SH-SY5Y (cell line): ENCODE measurements at regions not wholly inside any gene's neighbourhood (a gene's known extent, or its start where the extent isn't known, plus 50 kb on each side); places are given as distances from the start of the nearest gene placed in this dataset.

Experiments used
- GATA2 ChIP-seq: IDR thresholded peaks from 2 replicates; pipeline ENCODE4 v1.6.1; 2011; ENCODE audit warnings: mild to moderate bottlenecking, low read depth, low read length
- GATA3 ChIP-seq: IDR thresholded peaks from 2 replicates; pipeline ENCODE4 v1.6.1; 2011; ENCODE audit warnings: low read depth, mild to moderate bottlenecking, low read length, moderate library complexity

GRCh38 chr6:27553123-27553904 lies 80.4 kb upstream of the ZNF184 start:
- TF ChIP-seq GATA3 (no peak), GATA2 (no peak)

GRCh38 chr6:27551607-27552006 lies 78.7 kb upstream of the ZNF184 start:
- TF ChIP-seq GATA3, result no peak
- no peak for TF ChIP-seq GATA2

- TF ChIP-seq GATA3 (no peak), GATA2 (no peak)
These were observed 77.8 kb upstream of the ZNF184 start for GRCh38 chr6:27550692-27551091.

DNA sequence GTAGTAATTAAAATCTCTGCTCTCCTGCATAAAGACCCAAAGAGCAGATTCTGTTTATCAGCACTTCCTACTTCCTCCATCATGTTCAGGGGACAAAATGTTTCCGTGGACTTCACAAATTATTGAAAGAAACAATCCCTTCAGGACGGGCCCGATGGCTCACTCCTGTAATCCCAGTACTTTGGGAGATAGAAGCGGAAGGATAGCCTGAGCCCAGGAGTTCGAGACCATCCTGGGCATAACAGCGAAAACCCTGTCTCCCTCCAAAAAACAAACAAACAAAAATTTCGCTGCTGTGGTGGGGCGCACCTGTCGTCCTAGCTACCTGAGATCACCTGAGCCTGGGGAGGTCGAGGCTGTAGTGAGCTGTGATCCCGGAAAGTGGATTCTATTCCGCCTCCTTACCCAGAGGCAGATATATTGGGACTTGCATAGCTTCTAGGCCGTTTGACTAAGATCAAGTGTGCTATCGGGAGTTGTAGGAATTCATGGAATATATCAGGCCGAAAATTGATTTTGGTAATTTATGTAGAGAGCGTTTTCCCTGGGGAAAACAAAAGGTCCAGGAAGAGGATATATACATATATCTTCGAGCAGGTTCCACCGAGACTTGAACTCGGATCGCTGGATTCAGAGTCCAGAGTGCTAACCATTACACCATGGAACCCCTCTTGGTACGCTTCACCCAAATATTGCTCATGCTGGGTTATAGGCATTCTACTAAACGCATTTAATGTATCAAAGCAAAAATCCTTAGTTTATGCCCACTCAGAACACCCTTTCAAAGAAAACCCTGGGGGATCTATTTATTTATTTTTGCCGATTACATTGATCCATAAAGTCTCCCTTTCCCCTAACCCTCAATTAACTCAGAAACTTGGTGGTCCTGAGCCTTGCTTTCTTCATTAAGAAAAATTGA lies 74.5 kb upstream of the ZNF184 start:
- TF ChIP-seq GATA3 (no peak), GATA2 (no peak)

GRCh38 chr6:27546522-27546921 lies 73.6 kb upstream of the ZNF184 start:
- TF ChIP-seq GATA2 (no peak), GATA3 (no peak)

DNA sequence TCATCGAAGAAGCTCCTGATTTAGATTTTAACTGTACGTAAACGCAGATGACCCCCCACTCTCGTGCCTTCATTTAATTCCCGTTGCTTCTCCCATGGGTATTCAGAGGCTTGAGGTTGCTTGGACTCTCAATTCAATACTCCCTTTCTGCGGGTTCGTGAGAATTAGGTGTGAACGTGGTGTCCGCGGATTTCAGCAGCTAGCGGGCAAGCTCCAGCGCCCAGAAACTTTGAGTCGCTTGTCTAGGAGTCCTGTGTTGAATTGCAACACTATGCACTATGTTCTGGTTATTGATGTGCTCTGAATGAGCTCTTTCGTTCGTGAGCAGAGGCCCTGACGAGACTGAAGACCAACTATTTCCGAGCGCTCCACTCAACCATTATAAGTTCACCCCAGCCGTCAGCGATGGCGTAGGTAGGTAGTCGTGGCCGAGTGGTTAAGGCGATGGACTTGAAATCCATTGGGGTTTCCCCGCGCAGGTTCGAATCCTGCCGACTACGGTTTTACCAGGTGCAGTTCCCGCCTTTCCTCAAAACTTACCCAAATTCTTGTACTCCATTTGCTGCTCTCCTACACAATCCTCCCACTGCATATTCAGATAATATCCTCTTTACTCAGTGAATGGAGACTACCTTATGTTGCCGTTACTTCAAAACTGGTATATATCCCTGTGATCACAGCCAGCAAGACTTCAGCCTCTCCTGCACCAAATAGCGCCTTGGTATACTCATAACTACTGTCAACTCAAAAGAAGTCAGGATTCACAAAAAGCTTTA lies 72.6 kb upstream of the ZNF184 start:
- TF ChIP-seq GATA3, result no peak
- no peak for TF ChIP-seq GATA2

DNA sequence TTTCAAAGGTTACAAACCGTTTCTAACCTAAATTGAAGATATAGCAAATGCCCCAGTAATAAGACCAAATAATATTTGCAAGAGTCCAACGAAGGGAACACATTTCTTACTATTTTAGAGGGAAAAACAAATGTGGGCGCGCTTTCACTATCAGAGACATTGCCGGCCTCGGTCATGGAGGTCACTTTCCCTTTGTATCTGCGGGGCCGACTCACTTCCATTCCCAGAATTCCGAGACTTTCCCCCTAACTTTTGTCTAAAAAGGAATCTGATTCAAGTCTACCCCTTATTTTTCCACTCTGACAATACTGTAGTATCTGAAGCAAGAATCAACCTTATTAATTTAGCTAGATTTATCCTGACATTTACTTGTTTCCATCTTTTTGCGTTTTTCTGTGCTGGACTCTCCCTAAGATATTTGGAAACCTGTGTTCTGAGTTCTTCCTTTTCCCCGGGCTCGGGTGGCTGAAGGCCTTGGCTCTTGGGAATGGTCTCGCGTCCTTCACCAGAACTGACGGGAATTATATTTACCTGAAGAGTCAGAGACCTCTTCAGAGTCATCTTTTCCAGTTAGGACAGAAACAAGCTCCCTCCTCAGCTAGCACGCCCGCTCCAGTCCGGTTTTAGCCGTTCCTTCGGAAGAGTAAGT lies 71.8 kb upstream of the ZNF184 start:
- TF ChIP-seq GATA2 (no peak), GATA3 (no peak)

DNA sequence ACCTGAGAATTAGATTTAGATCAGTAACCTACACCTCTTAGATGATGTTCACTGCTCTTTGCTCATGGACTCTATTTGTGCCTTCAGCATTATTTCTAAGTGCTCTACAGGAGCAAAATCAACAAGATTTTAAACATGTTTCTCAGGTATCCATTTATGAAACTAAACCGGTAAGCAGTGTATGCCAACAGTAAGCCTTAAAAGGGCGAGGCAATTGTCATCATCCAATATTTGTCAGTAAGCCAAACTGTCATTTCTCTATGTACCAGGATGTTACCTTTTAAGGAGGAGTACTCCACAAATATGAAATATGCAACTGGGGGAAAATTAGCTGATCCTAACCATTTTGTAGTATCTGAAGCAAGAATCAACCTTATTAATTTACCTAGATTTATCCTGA lies 69.6 kb upstream of the ZNF184 start:
- TF ChIP-seq GATA2 (no peak), GATA3 (no peak)

- TF ChIP-seq GATA2 (no peak), GATA3 (no peak)
These were observed 69.0 kb upstream of the ZNF184 start for GRCh38 chr6:27541933-27542297.

- no peak for TF ChIP-seq GATA3
- no peak for TF ChIP-seq GATA2
These were observed 68.5 kb upstream of the ZNF184 start for GRCh38 chr6:27541212-27541932.

DNA sequence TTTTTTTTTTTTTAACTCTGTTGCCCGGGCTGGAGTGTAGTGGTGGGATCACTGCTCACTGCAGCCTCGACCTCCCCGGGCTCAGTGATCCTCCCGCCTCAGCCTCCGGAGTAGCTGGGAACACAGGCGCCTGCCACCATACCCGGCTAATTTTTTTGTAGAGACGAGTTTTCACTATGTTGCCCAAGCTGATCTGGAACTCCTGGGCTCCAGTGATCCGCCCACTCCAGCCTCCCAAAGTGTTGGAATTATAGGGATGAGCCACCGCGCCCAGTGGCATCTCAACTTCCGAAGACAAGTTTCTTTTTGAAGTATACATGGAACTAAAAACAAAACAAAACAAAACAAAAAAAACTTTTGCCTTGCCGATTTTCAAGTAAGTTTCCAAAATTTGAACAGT lies 66.6 kb upstream of the ZNF184 start:
- TF ChIP-seq GATA3 (no peak), GATA2 (no peak)

DNA sequence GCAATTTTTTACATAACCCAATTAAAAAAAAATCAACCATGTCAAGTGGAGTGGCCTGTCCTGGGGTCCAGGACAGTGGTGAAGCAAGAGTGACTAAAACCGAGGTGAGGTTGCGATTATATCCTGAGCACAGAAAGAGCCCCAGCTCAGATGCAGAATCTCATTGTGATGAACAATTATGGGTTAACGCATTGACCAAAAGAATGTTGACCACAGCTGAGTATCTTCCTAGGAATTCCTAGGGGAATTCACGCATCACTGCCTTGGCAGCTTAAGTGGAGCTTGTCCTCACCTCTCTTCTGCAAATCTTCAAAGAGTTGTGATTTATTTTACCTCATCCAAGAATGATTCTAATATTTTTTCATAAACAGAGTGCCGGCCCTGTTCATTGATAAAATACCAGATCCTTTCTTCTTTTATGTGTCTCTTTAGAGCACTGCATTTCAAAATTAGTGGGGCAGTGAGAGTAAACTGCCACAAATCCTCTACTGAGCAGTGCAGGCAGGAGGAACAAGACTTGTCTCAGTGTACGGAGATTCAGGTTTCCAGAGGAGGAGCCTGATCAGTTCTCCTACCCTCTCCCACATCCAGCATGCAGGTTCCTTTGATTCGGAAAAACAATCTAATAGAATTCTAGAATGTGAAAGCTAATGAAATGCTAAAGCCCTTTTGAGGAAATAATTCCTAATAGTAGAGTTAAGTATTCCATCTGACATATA lies 60.1 kb upstream of the ZNF184 start:
- no peak for TF ChIP-seq GATA2
- no peak for TF ChIP-seq GATA3
